ENCODE measurements at regions not wholly inside any gene's neighbourhood (a gene's known extent, or its start where the extent isn't known, plus 50 kb on each side); places are given as distances from the start of the nearest gene placed in this dataset.
"Not testable (repeated sequence)": the region's sequence is repeated elsewhere in the genome, so short reads cannot be mapped to it uniquely, and the experiment has no call there.

DNA sequence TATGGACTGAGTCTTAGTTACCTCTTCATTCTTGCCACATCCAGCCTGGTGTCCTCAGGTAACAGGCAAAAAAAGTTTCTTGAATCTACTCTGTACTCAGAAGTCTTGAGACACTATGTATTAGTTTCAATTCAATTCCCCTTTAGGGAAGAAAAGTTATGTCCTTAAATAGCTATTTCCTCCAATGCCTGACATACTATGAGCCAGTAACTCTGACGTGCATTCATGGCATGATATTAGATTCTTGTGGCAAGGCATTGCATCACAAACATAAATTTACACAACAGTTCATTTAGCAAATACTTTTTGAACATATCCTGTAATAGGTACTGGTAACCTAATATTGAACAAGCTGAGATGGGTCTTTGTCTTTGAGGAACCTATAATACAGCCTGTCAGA is 109.3 kb upstream of the FOXB1 start:
- DNase-seq = no peak

GRCh38 chr15:59892985-59893384 is 111.1 kb upstream of the FOXB1 start:
- no peak for DNase-seq

- not testable (repeated sequence) for DNase-seq
Observed at GRCh38 chr15:59887870-59888269, 116.2 kb upstream of the FOXB1 start.

GRCh38 chr15:59887211-59887610 is 116.9 kb upstream of the FOXB1 start:
- no peak for DNase-seq

DNA sequence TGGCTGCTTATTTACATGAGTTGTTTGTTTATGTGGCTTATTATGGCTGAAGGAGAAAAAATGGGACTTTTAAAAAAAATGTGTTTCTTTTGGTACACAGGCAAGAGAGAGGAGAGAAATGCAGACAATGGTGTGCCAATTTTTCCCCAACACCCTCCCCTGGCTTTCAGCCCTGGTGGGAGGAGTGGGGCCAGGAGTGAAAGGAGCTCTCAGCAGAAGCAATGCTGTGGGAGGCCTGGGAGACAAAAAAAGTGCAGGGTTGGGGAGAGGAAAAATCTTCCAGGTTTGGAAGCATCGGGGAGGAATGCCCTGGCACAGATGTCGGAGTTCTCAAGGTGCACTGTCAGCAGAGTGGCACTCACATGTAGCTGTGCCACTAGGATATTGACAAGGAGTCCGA is 117.7 kb upstream of the FOXB1 start:
- no peak for DNase-seq

DNA sequence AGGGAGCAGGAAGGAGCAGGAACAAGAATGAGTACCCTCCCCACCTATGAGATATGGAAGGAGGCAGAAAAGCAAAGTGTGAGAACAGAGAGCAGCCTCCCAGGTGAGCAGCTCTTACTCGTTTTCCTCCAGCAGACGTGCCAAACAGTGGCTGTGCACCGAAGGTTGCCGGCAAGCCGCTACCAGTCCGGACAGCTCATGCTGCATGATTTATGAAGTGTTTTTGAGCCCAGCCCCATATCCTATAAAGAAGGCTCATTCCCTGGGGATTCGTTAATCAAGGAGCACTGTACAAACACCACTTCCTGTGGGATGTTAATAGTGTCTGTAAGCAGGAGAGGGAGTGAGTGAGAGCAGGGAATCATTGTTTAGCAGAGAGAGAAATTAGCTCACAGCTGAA is 118.3 kb upstream of the FOXB1 start:
- no peak for DNase-seq

DNA sequence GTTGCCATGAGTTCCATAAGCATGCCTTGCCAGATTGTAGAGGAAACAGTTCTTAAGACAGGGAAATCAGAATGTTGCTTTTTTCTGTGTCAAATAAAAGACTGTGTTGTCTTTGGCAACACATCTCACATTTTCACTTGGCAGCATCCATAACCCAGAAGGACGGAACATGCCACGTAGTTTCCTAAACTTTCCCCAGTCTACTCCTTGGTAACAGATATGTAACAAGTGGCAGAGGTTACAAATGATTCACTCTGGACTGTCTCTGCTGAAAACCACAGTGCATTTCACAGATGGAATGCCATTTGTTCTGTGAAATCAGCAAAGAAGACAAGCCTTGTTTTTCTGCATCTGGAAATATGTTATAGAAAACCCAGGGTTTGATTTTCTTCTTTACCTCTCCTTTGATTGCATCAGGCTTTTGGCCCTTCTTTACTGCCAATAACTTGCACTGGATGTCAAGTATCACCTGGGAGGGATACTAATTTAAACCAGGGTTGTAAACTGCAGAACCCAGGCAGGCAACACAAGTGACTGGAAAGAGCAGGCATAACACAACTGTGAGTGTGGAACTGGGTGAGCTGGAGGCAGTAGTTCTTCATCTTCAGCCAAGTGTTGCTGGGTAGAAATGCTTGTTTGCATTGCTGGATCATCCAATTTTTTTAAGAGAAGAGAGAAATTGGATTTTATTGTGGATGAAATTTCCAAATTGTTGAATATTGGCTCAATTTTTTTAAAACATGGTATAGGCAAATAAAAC is 124.4 kb upstream of the FOXB1 start:
- DNase-seq = no peak

GRCh38 chr15:59876140-59876539 is 128.0 kb upstream of the FOXB1 start:
- DNase-seq = no peak

- DNase-seq = no peak
Observed at GRCh38 chr15:59873644-59874272, 130.4 kb upstream of the FOXB1 start.

- DNase-seq = no peak
Observed at GRCh38 chr15:59867086-59867855, 136.8 kb upstream of the FOXB1 start.

GRCh38 chr15:59866642-59867041 is 137.5 kb upstream of the FOXB1 start:
- no peak for DNase-seq

DNA sequence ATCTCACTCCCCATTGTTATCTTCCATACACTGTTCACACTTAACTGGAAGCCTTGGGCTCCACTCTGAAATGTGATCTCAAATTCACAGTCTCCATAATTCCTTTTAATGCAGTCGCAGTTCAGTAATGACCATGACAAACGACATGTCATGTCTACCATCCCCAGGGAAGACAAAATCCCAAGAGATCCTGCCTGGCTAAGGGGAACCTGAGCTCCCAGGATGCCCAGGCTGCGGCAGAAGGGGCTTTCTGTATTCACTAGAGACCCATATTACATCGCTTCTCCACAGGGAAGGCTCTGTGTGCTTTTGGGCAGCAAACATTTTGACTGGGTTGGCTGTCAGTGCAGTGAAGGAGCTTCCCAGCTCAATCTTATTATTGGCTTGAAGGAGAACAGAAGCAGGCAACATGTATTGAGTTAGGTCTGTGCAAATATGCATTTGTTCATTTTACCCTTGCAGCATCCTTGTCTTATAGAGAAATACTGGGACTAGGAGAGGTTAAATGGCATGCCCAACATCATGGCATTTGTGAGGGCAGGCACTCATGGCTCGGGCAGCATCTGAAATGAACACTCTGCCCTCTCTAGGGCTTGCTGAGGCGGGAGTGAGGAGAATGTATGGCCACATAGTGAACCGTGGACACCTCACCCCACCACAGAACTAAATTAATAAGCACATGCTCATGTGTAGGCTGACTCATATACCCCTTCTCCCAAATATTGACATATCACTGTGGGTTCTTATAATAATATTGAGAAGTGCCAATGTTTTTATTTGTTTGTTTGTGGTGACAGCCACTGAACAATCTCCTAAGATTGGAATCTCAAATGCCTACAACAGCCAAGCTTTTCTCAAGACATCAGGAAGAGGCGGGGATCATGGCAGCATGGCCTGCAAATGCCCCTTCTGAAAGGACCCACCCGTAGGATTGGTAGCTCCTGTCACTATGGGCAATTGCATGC is 141.6 kb upstream of the FOXB1 start:
- no peak for DNase-seq

- DNase-seq = no peak
Observed at GRCh38 chr15:59847968-59848367, 156.1 kb upstream of the FOXB1 start.

DNA sequence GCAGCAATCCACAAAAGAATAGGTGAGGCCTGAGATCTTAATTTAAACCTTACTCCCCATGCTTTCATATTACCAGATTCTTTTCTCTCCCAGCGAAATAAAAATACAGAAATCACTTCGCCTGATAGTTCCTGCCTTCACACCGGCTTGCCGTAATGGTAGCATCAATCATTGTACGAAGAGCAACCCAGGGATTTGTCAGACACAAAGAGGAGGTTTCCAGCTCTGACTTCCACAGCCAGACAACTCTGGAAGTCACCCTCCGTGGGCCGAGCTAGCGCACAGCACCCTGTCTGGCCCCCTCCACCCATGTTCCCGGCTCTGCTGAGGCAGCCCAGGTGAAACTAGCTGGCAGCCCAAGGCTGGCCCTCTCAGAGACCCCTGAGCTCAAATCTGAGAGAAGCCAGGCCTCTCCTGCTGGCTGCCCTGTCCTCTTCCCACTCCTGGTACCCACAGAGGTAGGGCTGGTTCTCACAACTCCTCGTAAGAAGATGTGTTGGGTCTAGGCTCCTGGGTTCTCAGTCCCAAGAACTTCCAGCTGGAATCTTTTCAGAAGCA is 156.9 kb upstream of the BNIP2 start:
- no peak for DNase-seq

- DNase-seq = no peak
Observed at GRCh38 chr15:59843609-59844008, 154.5 kb upstream of the BNIP2 start.

DNA sequence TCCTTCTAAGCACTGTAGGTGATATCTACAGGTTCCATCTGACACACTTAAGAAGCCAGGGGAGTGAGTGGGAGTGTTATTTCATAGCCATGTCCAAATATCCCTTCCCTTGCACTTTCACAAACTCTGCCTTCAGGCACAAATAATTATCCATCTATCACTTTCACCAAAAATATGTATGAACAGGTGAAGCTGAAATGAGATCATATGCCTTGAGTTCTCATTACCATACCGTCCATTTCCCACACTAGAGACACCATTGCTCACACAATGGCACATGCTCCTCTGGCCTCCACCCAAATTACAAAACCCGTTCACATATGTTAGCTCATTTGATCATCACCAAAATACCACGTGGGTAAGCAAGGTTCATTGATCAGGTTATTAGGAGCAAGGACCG is 151.9 kb upstream of the BNIP2 start:
- DNase-seq = no peak

- no peak for DNase-seq
Observed at GRCh38 chr15:59839906-59840305, 150.8 kb upstream of the BNIP2 start.

- no peak for DNase-seq
Observed at GRCh38 chr15:59838900-59839299, 149.8 kb upstream of the BNIP2 start.

DNA sequence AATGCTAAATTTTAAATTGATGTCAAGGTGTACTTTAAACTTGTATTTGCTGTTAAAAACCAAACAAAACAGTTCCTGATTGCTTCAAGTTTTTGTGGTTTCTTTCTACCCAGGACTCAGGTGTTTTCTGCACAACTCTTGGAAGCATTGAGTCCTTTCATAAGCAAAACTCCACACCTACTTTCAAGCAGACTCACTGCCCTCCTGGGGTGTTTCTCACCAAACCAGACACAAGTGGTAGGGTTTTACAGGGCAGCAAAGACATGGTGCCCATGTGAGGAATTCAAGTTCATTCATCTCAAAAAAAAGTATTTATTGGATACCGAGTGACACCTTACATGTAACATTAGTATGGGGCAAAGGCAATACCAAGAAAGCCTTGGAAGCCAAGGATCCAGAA is 146.7 kb upstream of the BNIP2 start:
- no peak for DNase-seq

DNA sequence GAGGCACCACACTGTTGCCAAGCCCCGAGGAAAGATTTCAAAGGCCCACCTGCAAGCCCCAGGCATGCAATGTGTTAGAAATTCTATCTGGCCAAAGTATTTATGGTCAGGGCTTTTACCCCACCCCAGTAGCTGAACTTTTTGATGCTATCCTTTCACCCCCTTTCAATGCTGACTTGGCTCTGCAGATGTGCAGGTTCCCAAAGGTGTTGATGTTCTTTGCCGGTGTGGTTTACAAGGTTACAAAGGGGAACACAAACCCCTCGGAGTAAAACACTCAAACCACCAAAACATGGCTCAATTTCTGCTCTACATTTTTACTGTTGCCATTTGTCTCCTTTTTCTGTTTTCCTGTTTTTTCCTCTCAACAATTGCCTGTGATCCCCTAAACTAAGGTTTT is 145.4 kb upstream of the BNIP2 start:
- no peak for DNase-seq

GRCh38 chr15:59833366-59833765 is 144.2 kb upstream of the BNIP2 start:
- DNase-seq = no peak

- DNase-seq = no peak
Observed at GRCh38 chr15:59830873-59831272, 141.8 kb upstream of the BNIP2 start.

GRCh38 chr15:59830098-59830497 is 141.0 kb upstream of the BNIP2 start:
- no peak for DNase-seq

Measured in CD4-positive, alpha-beta T cell treated with Interleukin-10 for 1 hour (primary cell).